Parathyroid adenoma (tissue), 2 donors: ENCODE measurements at regions not wholly inside any gene's neighbourhood (a gene's known extent, or its start where the extent isn't known, plus 50 kb on each side); places are given as distances from the start of the nearest gene placed in this dataset.

Source experiments
- H2AFZ ChIP-seq: fragments of 300-600 bp; sonication (generic); one replicate; pipeline ENCODE4 v1.7.0; 2017; ENCODE audit warnings: antibody characterized with exemption, mild to moderate bottlenecking
- H3K27ac ChIP-seq: fragments of 300-600 bp; sonication (generic); one replicate; pipeline ENCODE4 v1.7.0; 2017
- H3K27me3 ChIP-seq: fragments of 300-600 bp; sonication (generic); one replicate; pipeline ENCODE4 v1.7.0; 2017; ENCODE audit warnings: low read length; ENCODE audit not compliant: control insufficient read depth, insufficient read depth
- H3K36me3 ChIP-seq: fragments of 300-600 bp; sonication (generic); one replicate; pipeline ENCODE4 v1.7.0; 2017; ENCODE audit warnings: low read length; ENCODE audit not compliant: control insufficient read depth, insufficient read depth
- H3K4me1 ChIP-seq: fragments of 300-600 bp; sonication (generic); one replicate; pipeline ENCODE4 v1.7.0; 2017; ENCODE audit warnings: control low read depth
- H3K4me2 ChIP-seq: fragments of 300-600 bp; sonication (generic); one replicate; pipeline ENCODE4 v1.7.0; 2017; ENCODE audit warnings: low read length
- H3K4me3 ChIP-seq: fragments of 300-600 bp; sonication (generic); one replicate; pipeline ENCODE4 v1.7.0; 2017; ENCODE audit warnings: low read depth, low read length
- H3K79me2 ChIP-seq: fragments of 300-600 bp; sonication (generic); one replicate; pipeline ENCODE4 v1.7.0; 2017; ENCODE audit warnings: control low read depth
- H3K9ac ChIP-seq: fragments of 300-600 bp; sonication (generic); one replicate; pipeline ENCODE4 v1.7.0; 2017; ENCODE audit warnings: mild to moderate bottlenecking
- H3K9me3 ChIP-seq: fragments of 300-600 bp; sonication (generic); one replicate; pipeline ENCODE4 v1.7.0; 2017; ENCODE audit warnings: low read length; ENCODE audit not compliant: control insufficient read depth
- TF ChIP-seq, protein P1 (sequence below): fragments of 300-600 bp; sonication (generic); IDR thresholded peaks from one replicate; pipeline ENCODE4 v1.7.0; 2017; ENCODE audit warnings: antibody characterized with exemption, mild to moderate bottlenecking
- donor health status: primary hyperparathyroidism.

DNA sequence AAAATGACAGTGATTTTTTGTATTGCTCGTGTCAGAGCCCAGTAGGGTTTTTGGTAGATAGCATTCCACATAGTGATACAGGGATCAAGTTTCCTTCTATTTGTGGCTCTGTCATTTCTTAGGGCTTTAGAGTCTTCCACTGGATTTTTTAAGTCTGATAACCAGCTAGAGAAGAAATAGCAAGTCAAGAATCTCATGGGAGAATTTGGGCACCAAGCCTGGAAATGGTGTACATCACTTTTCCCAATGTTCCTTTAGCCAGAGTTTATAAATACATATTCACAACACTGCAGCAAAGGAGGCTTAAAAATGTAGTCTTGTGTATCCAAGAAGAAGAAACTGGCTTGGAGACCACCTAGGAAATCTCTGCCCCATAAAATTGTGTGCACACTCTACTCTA is 647.1 kb upstream of the KLF4 start:
- H3K9ac ChIP-seq, result no peak overlapping the region
- no peak overlapping the region for H3K4me2 ChIP-seq
- no peaks in the 10 kb centered on the region for H3K9me3 ChIP-seq
- H2AFZ ChIP-seq, result no peak overlapping the region
- H3K27me3 ChIP-seq, result no peaks in the 10 kb centered on the region
- H3K36me3 ChIP-seq, result no peaks in the 10 kb centered on the region
- H3K79me2 ChIP-seq, result no peaks in the 10 kb centered on the region
- H3K27ac ChIP-seq, result no peak overlapping the region
- no peak overlapping the region for H3K4me3 ChIP-seq
- H3K4me1 ChIP-seq, result no peaks in the 10 kb centered on the region
- TF ChIP-seq, protein P1, sequence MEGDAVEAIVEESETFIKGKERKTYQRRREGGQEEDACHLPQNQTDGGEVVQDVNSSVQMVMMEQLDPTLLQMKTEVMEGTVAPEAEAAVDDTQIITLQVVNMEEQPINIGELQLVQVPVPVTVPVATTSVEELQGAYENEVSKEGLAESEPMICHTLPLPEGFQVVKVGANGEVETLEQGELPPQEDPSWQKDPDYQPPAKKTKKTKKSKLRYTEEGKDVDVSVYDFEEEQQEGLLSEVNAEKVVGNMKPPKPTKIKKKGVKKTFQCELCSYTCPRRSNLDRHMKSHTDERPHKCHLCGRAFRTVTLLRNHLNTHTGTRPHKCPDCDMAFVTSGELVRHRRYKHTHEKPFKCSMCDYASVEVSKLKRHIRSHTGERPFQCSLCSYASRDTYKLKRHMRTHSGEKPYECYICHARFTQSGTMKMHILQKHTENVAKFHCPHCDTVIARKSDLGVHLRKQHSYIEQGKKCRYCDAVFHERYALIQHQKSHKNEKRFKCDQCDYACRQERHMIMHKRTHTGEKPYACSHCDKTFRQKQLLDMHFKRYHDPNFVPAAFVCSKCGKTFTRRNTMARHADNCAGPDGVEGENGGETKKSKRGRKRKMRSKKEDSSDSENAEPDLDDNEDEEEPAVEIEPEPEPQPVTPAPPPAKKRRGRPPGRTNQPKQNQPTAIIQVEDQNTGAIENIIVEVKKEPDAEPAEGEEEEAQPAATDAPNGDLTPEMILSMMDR, result no peak

DNA sequence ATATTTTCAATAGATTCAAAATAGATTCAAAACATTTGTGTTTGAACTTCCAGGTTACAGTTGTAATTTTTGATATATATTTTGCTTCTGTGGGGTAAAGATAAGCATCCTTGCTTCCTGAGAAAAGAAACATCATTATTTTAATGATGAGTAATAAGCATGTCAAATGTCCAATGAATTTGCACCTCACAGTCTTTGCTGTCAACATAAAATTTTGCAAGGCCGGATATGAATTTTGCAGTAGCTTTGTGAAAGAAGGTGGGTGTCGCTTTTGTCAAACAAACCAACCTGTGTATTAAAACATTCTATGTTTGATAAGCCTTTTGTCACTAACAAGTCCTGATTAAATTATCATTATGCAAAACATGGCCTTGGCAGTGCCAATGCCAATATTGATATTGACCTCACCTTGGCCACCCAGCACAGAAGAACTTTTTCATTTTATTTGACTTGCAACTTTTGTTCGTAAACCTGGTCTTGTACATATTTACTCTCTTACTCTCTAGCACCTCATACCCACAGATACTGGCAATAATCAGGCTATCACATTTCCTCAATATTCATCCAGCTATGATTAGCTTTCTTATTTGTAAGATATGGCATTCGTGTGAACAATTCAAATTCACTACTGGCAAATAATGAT is 645.0 kb upstream of the KLF4 start:
- no peaks in the 10 kb centered on the region for H3K9me3 ChIP-seq
- H3K79me2 ChIP-seq, result no peaks in the 10 kb centered on the region
- H3K4me1 ChIP-seq, result no peaks in the 10 kb centered on the region
- no peak overlapping the region for H3K9ac ChIP-seq
- no peak overlapping the region for H3K4me2 ChIP-seq
- H3K36me3 ChIP-seq, result no peaks in the 10 kb centered on the region
- no peak overlapping the region for H3K27ac ChIP-seq
- H2AFZ ChIP-seq, result no peak overlapping the region
- no peaks in the 10 kb centered on the region for H3K27me3 ChIP-seq
- H3K4me3 ChIP-seq, result no peak overlapping the region
- TF ChIP-seq, protein P1, result no peak

DNA sequence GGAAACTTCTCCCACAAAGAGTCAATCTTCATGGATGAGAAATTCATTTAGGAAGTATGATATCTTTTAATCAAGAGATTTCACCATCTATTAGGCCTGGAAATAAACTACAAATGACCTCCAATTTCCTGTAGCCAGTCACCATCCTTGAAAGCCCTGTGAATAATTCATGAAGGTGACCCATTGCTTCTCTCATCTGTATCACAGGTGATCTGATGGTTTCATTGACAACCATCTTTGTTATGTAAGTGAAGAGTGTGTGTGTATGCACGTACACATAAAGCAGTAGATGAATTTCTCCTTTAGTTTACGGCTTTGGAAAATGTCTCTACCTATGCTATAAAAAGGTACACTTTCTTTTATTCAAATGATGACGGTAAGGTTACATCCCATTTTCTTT is 644.1 kb upstream of the KLF4 start:
- no peaks in the 10 kb centered on the region for H3K79me2 ChIP-seq
- no peaks in the 10 kb centered on the region for H3K9me3 ChIP-seq
- H3K27ac ChIP-seq, result no peak overlapping the region
- H3K27me3 ChIP-seq, result no peaks in the 10 kb centered on the region
- no peak overlapping the region for H3K4me2 ChIP-seq
- no peak overlapping the region for H3K4me3 ChIP-seq
- H3K4me1 ChIP-seq, result no peaks in the 10 kb centered on the region
- H2AFZ ChIP-seq, result no peak overlapping the region
- no peak overlapping the region for H3K9ac ChIP-seq
- TF ChIP-seq, protein P1, result no peak
- no peaks in the 10 kb centered on the region for H3K36me3 ChIP-seq

DNA sequence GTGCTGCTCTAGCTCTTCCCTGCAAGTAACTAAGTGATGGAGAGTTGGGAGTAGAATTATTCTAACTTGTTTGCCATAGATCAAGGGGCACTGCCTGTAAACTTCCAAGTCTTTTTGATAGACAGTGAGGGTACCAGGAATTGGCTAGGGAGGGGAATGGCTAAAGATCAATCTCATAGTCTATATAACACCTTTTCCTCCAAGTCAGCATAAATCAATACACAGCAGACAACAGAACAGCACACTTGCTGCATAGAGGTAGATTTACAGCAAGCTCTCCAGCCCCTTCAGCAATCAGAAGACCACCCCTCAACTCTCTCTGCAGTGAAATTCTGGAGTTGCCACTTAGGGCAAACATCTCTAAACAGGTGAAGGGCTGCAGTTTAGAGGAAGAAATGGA is 643.5 kb upstream of the KLF4 start:
- Histone ChIP-seq H3K27ac (no peak overlapping the region), H3K9me3 (no peaks in the 10 kb centered on the region), H3K4me3 (no peak overlapping the region), H3K79me2 (no peaks in the 10 kb centered on the region), H2AFZ (no peak overlapping the region), H3K36me3 (no peaks in the 10 kb centered on the region), H3K27me3 (no peaks in the 10 kb centered on the region), H3K9ac (no peak overlapping the region), H3K4me2 (no peak overlapping the region), H3K4me1 (no peaks in the 10 kb centered on the region)
- TF ChIP-seq, protein P1, result no peak

DNA sequence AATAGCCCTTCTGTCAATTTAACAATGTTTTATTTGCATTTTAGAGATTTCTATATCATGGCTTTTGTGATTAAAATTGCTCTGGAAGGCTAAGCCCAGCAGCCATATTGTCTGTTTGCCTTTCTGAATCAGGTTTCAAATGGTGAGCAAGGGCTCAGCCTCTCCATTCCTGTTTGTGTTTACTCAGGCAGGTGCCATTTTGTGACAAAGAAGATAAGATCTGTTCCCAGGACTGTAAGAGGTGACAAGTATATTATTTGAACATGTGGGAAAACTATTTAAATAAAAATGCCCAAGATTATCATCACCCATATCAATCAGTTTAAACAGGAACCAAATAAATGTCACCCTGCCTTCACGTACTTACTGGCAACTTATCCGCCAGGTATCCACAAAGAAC is 641.3 kb upstream of the KLF4 start:
- TF ChIP-seq, protein P1, result no peak
- Histone ChIP-seq H3K9me3 (no peaks in the 10 kb centered on the region), H3K27me3 (no peaks in the 10 kb centered on the region), H3K27ac (no peak overlapping the region), H3K36me3 (no peaks in the 10 kb centered on the region), H3K4me2 (no peak overlapping the region), H2AFZ (no peak overlapping the region), H3K4me1 (no peaks in the 10 kb centered on the region), H3K4me3 (no peak overlapping the region), H3K9ac (no peak overlapping the region), H3K79me2 (no peaks in the 10 kb centered on the region)
